GM12878 (cell line): ENCODE measurements at regions not wholly inside any gene's neighbourhood (a gene's known extent, or its start where the extent isn't known, plus 50 kb on each side); places are given as distances from the start of the nearest gene placed in this dataset.

ENCODE experiments used
- ATAC-seq: fragments of 200-7000 bp; cut with Tn5 transposase; 3 replicates; pipeline ENCODE4 v1.9.1; 2020; ENCODE audit warnings: mild to moderate bottlenecking, moderate library complexity
- BruUV-seq: library from RNA; stranded (reverse); fragments of 400-500 nt; replicated peaks from 2 replicates; lab custom pipeline; 2021; lab: Mats Ljungman, UMichigan
- CTCF ChIA-PET: fragments of 300-600 bp; sonication (Branson Sonifier 250); formaldehyde crosslinking; extraction: SDS; loops from one replicate; lab custom pipeline; 2021; ENCODE audit warnings: inconsistent platforms; lab: Yijun Ruan, JAX
- POLR2A ChIA-PET: fragments of 350-600 bp; formaldehyde crosslinking; extraction: SDS; loops from one replicate; lab custom pipeline; 2021; ENCODE audit warnings: inconsistent platforms; lab: Charles Lee
- RAD21 ChIA-PET: fragments of 300-600 bp; sonication (Branson Sonifier 250); formaldehyde crosslinking; loops from one replicate; lab custom pipeline; 2023; ENCODE audit warnings: antibody characterized with exemption; ENCODE audit not compliant: unreplicated experiment; lab: Charles Lee
- SMC1A ChIA-PET: fragments of 300-600 bp; sonication (Branson Sonifier 250); formaldehyde crosslinking; loops from one replicate; lab custom pipeline; 2023; ENCODE audit not compliant: unreplicated experiment, uncharacterized antibody; lab: Charles Lee
- DNase-seq: peaks from one replicate; pipeline ENCODE4 v3.0.0-alpha.2; 2011; ENCODE audit warnings: low read depth, low spot score
- FAIRE-seq: peaks from 3 replicates; lab custom pipeline; 2011; peaks lifted over from hg19 to GRCh38; lab: Jason Lieb, UNC
- H2AFZ ChIP-seq: 2 replicates; pipeline ENCODE4 v1.6.0; 2011; ENCODE audit warnings: low read depth, low read length, control low read depth; ENCODE audit not compliant: control insufficient read depth
- H3K27ac ChIP-seq: 2 replicates; pipeline ENCODE4 v1.5.1; 2011; ENCODE audit warnings: control low read depth; ENCODE audit not compliant: control insufficient read depth, insufficient read depth
- H3K27me3 ChIP-seq, 2 experiments: replicated peaks in 1 of 2; 2 replicates each; pipeline versions ENCODE4 v1.6.0 to v1.6.1; 2011; ENCODE audit warnings: low read length in 1 of 2; ENCODE audit not compliant: control insufficient read depth in 2 of 2, insufficient read depth in 2 of 2
- H3K36me3 ChIP-seq, 2 experiments: 2 replicates each; pipeline ENCODE4 v1.5.1; 2011; ENCODE audit warnings: low read length in 1 of 2; ENCODE audit not compliant: control insufficient read depth in 2 of 2, insufficient read depth in 2 of 2
- H3K4me1 ChIP-seq: 2 replicates; pipeline ENCODE4 v1.6.1; 2011; ENCODE audit warnings: mild to moderate bottlenecking, low read length, moderate library complexity, mixed read lengths; ENCODE audit not compliant: control insufficient read depth, insufficient read depth
- H3K4me2 ChIP-seq: 2 replicates; pipeline ENCODE4 v1.6.0; 2011; ENCODE audit warnings: control low read depth; ENCODE audit not compliant: control insufficient read depth, insufficient read depth
- H3K4me3 ChIP-seq: fragments of 200-600 bp; sonication (generic); 2 replicates; pipeline ENCODE4 v1.5.1; 2016
- H3K79me2 ChIP-seq: 2 replicates; pipeline ENCODE4 v1.6.0; 2011; ENCODE audit warnings: low read length; ENCODE audit not compliant: control insufficient read depth, insufficient read depth
- H3K9ac ChIP-seq: 2 replicates; pipeline ENCODE4 v1.8.0; 2011; ENCODE audit warnings: low read length, control low read depth, mixed read lengths; ENCODE audit not compliant: control insufficient read depth, insufficient read depth
- H3K9me3 ChIP-seq: replicated peaks from 3 replicates; pipeline ENCODE4 v1.5.1; 2011; ENCODE audit warnings: mild to moderate bottlenecking, low read length; ENCODE audit not compliant: control insufficient read depth, insufficient read depth
- H4K20me1 ChIP-seq: 2 replicates; pipeline ENCODE4 v1.6.0; 2011; ENCODE audit not compliant: control insufficient read depth, insufficient read depth
- RFX5 ChIP-seq: IDR thresholded peaks from 2 replicates; pipeline ENCODE4 v1.6.1; 2011; ENCODE audit warnings: low read depth, low read length, improper control_type of control experiment
- WGBS: methylation state at CpG from one replicate; pipeline ENCODE4 v1.1.6; 2016; ENCODE audit warnings: low lambda C conversion rate; ENCODE audit not compliant: insufficient replicate concordance, insufficient coverage; ENCODE audit errors: missing lambda C conversion rate; 5-methylcytosine and 5-hydroxymethylcytosine counted together
- in situ Hi-C: fragments of 300-500 bp; cut with MboI; formaldehyde crosslinking; loops from 9 replicates; pipeline ENCODE4 v1.14.3; 2018; ENCODE audit warnings: mixed read lengths
- intact Hi-C: fragments of 100-400 bp; cut with micrococcal nuclease; formaldehyde crosslinking; loops from one replicate; pipeline ENCODE4 v1.14.2; 2022; ENCODE audit not compliant: unreplicated experiment
- TF ChIP-seq, protein P1 (sequence below), 3 experiments: IDR thresholded peaks in 2 of 3; conservative IDR thresholded peaks in 1 of 3; 2 replicates each; pipeline ENCODE4 v1.5.1; 2011; ENCODE audit warnings: low read depth in 3 of 3, low read length in 3 of 3, mild to moderate bottlenecking in 3 of 3, control low read depth in 2 of 3, moderate library complexity in 2 of 3, inconsistent platforms in 1 of 3, mixed read lengths in 1 of 3; ENCODE audit not compliant: control insufficient read depth in 2 of 3, insufficient read depth in 1 of 3; ENCODE audit errors: extremely low read depth in 1 of 3

DNA sequence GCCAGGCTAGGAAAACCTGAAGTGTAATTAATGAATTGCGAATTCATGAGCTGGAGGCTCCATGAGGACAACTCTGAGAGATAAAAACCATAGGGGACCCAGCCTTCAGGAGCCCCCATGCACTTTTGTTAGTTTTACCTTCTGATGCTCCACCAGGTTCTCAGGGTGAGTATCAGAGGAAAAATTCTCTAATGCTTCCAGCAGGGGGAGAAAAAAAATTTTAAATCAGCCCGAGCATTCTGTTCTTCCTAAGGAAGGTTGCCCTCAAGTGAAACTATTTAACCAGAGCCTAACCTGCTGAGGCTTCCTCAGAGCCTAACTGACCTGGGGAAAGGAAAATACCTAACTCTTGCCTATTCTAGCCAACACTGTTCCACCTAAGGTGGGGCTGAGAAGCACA, 552.6 kb downstream of the PPARGC1A start:
- H3K79me2 ChIP-seq, result no peaks in the 10 kb centered on the region
- 50% methylated on average over 2 of the region's 2 CpGs for WGBS
- no peak overlapping the region for H3K4me3 ChIP-seq
- no peak overlapping the region for H3K27ac ChIP-seq
- no peaks in the 10 kb centered on the region for H3K36me3 ChIP-seq
- intact Hi-C loops, result no loop called here
- H3K9ac ChIP-seq, result no peak overlapping the region
- TF ChIP-seq RFX5, result no peak
- TF ChIP-seq, protein P1, sequence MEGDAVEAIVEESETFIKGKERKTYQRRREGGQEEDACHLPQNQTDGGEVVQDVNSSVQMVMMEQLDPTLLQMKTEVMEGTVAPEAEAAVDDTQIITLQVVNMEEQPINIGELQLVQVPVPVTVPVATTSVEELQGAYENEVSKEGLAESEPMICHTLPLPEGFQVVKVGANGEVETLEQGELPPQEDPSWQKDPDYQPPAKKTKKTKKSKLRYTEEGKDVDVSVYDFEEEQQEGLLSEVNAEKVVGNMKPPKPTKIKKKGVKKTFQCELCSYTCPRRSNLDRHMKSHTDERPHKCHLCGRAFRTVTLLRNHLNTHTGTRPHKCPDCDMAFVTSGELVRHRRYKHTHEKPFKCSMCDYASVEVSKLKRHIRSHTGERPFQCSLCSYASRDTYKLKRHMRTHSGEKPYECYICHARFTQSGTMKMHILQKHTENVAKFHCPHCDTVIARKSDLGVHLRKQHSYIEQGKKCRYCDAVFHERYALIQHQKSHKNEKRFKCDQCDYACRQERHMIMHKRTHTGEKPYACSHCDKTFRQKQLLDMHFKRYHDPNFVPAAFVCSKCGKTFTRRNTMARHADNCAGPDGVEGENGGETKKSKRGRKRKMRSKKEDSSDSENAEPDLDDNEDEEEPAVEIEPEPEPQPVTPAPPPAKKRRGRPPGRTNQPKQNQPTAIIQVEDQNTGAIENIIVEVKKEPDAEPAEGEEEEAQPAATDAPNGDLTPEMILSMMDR (IDR thresholded peaks at IDR 0.05 in 2 of 3, conservative IDR thresholded peaks at IDR 0.05 in 1 of 3; ENCODE audit: control insufficient read depth in 2 of 3, extremely low read depth in 1 of 3, insufficient read depth in 1 of 3, low read depth in 3 of 3, low read length in 3 of 3), result 0 out of 6 replicates have a peak, but pooled peaks of 1 of the 3 experiments have one; percentile 11
- no peak for DNase-seq
- FAIRE-seq, result no peak
- POLR2A ChIA-PET, result no interaction called here
- no peaks in the 10 kb centered on the region for H4K20me1 ChIP-seq
- SMC1A ChIA-PET, result interaction anchor here (1.2 to 1.4 kb wide), 2 partner anchors 12 to 270 kb away, joined by 3 to 5 read pairs; no protein-coding TSS in a partner anchor
- CTCF ChIA-PET, result no interaction called here
- H3K27me3 ChIP-seq, result no peaks in the 10 kb centered on the region
- BruUV-seq, result no TSS peak
- in situ Hi-C loops, result loop anchor here (25.0 kb wide), 1 partner anchor 1250 kb away; the partner anchor contains the start of gene DHX15
- no peak overlapping the region for H3K4me2 ChIP-seq
- H2AFZ ChIP-seq, result no peak overlapping the region
- ATAC-seq, result no peak
- no peaks in the 10 kb centered on the region for H3K4me1 ChIP-seq
- RAD21 ChIA-PET, result no interaction called here
- H3K9me3 ChIP-seq, result no peaks in the 10 kb centered on the region
